ENCODE measurements at regions not wholly inside any gene's neighbourhood (a gene's known extent, or its start where the extent isn't known, plus 50 kb on each side); places are given as distances from the start of the nearest gene placed in this dataset.

DNA sequence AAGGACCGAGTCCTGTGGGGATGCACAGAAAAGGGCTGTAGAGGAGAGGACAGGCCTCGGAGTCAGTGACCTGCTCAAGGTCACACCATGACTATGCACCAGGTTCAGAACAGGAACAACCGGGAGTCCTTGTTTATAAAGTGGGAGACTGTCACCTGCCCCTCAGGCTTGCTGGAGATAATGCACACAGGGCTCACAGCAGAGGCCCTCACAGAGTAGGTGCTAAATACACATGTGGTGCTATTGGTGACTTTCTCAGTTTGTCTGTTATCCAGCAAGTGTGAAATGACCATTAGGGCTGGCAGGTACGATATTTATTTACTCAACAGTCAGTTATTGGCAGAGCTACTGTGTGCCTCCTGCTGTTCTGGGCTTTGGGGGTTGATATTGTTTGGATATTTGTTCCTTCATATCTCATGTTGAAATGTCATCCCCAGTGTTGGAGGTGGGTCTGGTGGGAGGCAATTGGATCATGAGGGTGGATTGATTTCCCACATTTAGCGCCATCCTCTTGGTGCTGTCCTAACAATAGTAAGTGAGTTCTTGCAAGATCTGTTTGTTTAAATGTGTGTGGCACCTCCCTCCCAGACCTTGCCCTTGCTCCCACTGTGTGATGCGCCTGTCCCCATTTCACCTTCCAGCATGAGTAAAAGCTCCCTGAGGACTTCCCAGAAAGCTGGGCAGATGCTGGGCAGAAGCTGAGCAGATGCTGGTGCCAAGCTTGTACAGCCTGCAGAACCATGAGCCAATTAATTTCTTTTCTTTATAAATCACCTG is 162.1 kb upstream of the MPHOSPH6 start:
- Mint-ChIP-seq H3K27me3 (ENCODE audit: low read depth) (no peaks in the 10 kb centered on the region), H3K4me1 (peaks cover 7% of the 10 kb centered on the region; the same call in 1 of the 2 replicates), H3K9me3 (peaks cover 20% of the 10 kb centered on the region), H3K36me3 (no peaks in the 10 kb centered on the region), H3K4me3 (no peak overlapping the region), H3K27ac (no peak overlapping the region)
- POLR2A ChIA-PET = no interaction called here
- no peak for ATAC-seq
- CTCF ChIA-PET = interaction anchor here (0.6 to 1.0 kb wide), 2 partner anchors 68 to 883 kb away, joined by 3 read pairs; no protein-coding TSS in a partner anchor
- TF ChIP-seq, protein P1, sequence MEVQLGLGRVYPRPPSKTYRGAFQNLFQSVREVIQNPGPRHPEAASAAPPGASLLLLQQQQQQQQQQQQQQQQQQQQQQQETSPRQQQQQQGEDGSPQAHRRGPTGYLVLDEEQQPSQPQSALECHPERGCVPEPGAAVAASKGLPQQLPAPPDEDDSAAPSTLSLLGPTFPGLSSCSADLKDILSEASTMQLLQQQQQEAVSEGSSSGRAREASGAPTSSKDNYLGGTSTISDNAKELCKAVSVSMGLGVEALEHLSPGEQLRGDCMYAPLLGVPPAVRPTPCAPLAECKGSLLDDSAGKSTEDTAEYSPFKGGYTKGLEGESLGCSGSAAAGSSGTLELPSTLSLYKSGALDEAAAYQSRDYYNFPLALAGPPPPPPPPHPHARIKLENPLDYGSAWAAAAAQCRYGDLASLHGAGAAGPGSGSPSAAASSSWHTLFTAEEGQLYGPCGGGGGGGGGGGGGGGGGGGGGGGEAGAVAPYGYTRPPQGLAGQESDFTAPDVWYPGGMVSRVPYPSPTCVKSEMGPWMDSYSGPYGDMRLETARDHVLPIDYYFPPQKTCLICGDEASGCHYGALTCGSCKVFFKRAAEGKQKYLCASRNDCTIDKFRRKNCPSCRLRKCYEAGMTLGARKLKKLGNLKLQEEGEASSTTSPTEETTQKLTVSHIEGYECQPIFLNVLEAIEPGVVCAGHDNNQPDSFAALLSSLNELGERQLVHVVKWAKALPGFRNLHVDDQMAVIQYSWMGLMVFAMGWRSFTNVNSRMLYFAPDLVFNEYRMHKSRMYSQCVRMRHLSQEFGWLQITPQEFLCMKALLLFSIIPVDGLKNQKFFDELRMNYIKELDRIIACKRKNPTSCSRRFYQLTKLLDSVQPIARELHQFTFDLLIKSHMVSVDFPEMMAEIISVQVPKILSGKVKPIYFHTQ (CRISPR knock-in tag; IDR thresholded peaks at IDR 0.05) = no peak
- TF ChIP-seq PRRX2 (CRISPR knock-in tag; IDR thresholded peaks at IDR 0.05) = no peak
- TF ChIP-seq FOXJ3 (CRISPR knock-in tag; IDR thresholded peaks at IDR 0.05; ENCODE audit: borderline replicate concordance) = no peak
- 0 out of 2 replicates have a peak, but pooled peaks have one; percentile 30 for TF ChIP-seq GABPB1 (CRISPR knock-in tag; IDR thresholded peaks at IDR 0.05)
- TF ChIP-seq ZNF671 (CRISPR knock-in tag; IDR thresholded peaks at IDR 0.05) = no peak
- TF ChIP-seq, protein P2, sequence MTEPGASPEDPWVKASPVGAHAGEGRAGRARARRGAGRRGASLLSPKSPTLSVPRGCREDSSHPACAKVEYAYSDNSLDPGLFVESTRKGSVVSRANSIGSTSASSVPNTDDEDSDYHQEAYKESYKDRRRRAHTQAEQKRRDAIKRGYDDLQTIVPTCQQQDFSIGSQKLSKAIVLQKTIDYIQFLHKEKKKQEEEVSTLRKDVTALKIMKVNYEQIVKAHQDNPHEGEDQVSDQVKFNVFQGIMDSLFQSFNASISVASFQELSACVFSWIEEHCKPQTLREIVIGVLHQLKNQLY (CRISPR knock-in tag; IDR thresholded peaks at IDR 0.05) = no peak
- no peak for TF ChIP-seq ZBTB21 (CRISPR knock-in tag; IDR thresholded peaks at IDR 0.05; ENCODE audit: borderline replicate concordance)
- no peak for DNase-seq (ENCODE audit: low spot score)

DNA sequence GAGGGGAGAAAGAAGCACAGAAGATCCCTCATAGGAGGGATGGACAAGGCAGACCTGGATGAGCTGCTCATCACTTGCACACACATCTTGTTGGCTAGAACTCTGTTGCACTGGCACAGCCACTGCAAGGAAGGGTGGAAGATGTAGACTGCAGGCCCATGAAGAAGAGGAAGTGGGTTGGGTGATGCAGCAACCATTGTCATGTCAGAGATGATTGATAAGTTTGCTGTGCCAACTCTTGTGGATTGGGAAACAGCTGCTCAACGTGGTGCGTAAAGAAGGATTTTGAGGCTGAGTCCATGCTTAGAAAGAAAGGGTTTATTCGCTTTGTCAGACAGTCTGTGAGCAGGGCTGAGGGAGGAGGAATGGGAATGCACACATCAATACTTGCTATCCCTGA is 161.4 kb upstream of the MPHOSPH6 start:
- Mint-ChIP-seq H3K27me3 (ENCODE audit: low read depth) (no peaks in the 10 kb centered on the region), H3K36me3 (no peaks in the 10 kb centered on the region), H3K4me3 (no peak overlapping the region), H3K9me3 (peaks cover 15% of the 10 kb centered on the region), H3K27ac (no peak overlapping the region), H3K4me1 (peaks cover 7% of the 10 kb centered on the region; the same call in 1 of the 2 replicates)
- ChIA-PET POLR2A (interaction anchor here (0.5 kb wide), 1 partner anchor 14 kb away, joined by 3 read pairs; no protein-coding TSS in a partner anchor), CTCF (interaction anchor here (1.0 to 1.9 kb wide), 2 partner anchors 13 to 67 kb away, joined by 3 to 7 read pairs; no protein-coding TSS in a partner anchor)
- DNase-seq (ENCODE audit: low spot score) (no peak), ATAC-seq (no peak)
- no peak for TF ChIP-seq NR1H2 (CRISPR knock-in tag; IDR thresholded peaks at IDR 0.05)
- TF ChIP-seq ZNF423 (CRISPR knock-in tag; IDR thresholded peaks at IDR 0.05) = no peak
- TF ChIP-seq, protein P3, sequence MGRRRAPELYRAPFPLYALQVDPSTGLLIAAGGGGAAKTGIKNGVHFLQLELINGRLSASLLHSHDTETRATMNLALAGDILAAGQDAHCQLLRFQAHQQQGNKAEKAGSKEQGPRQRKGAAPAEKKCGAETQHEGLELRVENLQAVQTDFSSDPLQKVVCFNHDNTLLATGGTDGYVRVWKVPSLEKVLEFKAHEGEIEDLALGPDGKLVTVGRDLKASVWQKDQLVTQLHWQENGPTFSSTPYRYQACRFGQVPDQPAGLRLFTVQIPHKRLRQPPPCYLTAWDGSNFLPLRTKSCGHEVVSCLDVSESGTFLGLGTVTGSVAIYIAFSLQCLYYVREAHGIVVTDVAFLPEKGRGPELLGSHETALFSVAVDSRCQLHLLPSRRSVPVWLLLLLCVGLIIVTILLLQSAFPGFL (CRISPR knock-in tag; IDR thresholded peaks at IDR 0.05; ENCODE audit: borderline replicate concordance) = no peak
- TF ChIP-seq CREB1 (CRISPR knock-in tag; IDR thresholded peaks at IDR 0.05) = no peak
- TF ChIP-seq, protein P4, sequence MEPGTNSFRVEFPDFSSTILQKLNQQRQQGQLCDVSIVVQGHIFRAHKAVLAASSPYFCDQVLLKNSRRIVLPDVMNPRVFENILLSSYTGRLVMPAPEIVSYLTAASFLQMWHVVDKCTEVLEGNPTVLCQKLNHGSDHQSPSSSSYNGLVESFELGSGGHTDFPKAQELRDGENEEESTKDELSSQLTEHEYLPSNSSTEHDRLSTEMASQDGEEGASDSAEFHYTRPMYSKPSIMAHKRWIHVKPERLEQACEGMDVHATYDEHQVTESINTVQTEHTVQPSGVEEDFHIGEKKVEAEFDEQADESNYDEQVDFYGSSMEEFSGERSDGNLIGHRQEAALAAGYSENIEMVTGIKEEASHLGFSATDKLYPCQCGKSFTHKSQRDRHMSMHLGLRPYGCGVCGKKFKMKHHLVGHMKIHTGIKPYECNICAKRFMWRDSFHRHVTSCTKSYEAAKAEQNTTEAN (CRISPR knock-in tag; IDR thresholded peaks at IDR 0.05) = no peak
- TF ChIP-seq CBFB (CRISPR knock-in tag; IDR thresholded peaks at IDR 0.05; ENCODE audit: low read depth) = no peak
- TF ChIP-seq ZNF232 (CRISPR knock-in tag; IDR thresholded peaks at IDR 0.05) = no peak
- TF ChIP-seq NR3C1 (CRISPR knock-in tag; conservative IDR thresholded peaks at IDR 0.05; ENCODE audit: low read depth) = no peak
- no peak for TF ChIP-seq JAZF1 (CRISPR knock-in tag; IDR thresholded peaks at IDR 0.05)
- TF ChIP-seq, protein P5, sequence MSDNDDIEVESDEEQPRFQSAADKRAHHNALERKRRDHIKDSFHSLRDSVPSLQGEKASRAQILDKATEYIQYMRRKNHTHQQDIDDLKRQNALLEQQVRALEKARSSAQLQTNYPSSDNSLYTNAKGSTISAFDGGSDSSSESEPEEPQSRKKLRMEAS (CRISPR knock-in tag; IDR thresholded peaks at IDR 0.05) = no peak
- TF ChIP-seq NR2C2 (CRISPR knock-in tag; IDR thresholded peaks at IDR 0.05) = no peak
- no peak for TF ChIP-seq CREM (CRISPR knock-in tag; IDR thresholded peaks at IDR 0.05)
- TF ChIP-seq, protein P6, sequence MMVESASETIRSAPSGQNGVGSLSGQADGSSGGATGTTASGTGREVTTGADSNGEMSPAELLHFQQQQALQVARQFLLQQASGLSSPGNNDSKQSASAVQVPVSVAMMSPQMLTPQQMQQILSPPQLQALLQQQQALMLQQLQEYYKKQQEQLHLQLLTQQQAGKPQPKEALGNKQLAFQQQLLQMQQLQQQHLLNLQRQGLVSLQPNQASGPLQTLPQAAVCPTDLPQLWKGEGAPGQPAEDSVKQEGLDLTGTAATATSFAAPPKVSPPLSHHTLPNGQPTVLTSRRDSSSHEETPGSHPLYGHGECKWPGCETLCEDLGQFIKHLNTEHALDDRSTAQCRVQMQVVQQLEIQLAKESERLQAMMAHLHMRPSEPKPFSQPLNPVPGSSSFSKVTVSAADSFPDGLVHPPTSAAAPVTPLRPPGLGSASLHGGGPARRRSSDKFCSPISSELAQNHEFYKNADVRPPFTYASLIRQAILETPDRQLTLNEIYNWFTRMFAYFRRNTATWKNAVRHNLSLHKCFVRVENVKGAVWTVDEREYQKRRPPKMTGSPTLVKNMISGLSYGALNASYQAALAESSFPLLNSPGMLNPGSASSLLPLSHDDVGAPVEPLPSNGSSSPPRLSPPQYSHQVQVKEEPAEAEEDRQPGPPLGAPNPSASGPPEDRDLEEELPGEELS (CRISPR knock-in tag; IDR thresholded peaks at IDR 0.05) = no peak
- TF ChIP-seq, protein P7, sequence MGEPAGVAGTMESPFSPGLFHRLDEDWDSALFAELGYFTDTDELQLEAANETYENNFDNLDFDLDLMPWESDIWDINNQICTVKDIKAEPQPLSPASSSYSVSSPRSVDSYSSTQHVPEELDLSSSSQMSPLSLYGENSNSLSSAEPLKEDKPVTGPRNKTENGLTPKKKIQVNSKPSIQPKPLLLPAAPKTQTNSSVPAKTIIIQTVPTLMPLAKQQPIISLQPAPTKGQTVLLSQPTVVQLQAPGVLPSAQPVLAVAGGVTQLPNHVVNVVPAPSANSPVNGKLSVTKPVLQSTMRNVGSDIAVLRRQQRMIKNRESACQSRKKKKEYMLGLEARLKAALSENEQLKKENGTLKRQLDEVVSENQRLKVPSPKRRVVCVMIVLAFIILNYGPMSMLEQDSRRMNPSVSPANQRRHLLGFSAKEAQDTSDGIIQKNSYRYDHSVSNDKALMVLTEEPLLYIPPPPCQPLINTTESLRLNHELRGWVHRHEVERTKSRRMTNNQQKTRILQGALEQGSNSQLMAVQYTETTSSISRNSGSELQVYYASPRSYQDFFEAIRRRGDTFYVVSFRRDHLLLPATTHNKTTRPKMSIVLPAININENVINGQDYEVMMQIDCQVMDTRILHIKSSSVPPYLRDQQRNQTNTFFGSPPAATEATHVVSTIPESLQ (CRISPR knock-in tag; IDR thresholded peaks at IDR 0.05) = no peak
- TF ChIP-seq, protein P8, sequence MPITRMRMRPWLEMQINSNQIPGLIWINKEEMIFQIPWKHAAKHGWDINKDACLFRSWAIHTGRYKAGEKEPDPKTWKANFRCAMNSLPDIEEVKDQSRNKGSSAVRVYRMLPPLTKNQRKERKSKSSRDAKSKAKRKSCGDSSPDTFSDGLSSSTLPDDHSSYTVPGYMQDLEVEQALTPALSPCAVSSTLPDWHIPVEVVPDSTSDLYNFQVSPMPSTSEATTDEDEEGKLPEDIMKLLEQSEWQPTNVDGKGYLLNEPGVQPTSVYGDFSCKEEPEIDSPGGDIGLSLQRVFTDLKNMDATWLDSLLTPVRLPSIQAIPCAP (CRISPR knock-in tag; IDR thresholded peaks at IDR 0.05) = no peak
- TF ChIP-seq ELF4 (CRISPR knock-in tag; IDR thresholded peaks at IDR 0.05; ENCODE audit: low read depth) = no peak
- TF ChIP-seq KAT7 (CRISPR knock-in tag; IDR thresholded peaks at IDR 0.05; ENCODE audit: borderline replicate concordance) = no peak
